ENCODE measurements at regions not wholly inside any gene's neighbourhood (a gene's known extent, or its start where the extent isn't known, plus 50 kb on each side); places are given as distances from the start of the nearest gene placed in this dataset.
"Not testable (repeated sequence)": the region's sequence is repeated elsewhere in the genome, so short reads cannot be mapped to it uniquely, and the experiment has no call there.

DNA sequence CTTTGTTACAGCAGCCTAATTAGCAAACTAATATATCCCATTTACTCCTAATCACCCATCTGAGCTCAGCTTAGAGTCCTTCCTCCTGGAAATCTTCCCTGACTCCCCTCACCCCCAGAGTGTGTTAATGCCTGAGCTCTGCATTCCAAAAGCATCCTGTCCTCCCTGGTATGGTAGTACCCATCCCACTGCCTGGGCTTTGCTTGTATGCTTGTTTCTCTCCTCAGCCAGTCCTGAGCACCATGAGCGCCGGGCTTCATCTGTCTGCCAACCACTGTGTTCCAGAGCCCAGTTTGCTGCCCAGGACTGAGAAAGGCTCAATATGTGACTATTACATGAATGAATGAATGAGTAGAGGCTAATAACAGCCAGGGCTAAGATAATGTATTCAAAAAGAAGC, 272.4 kb downstream of the CDK5RAP2 start:
- TF ChIP-seq, protein P1, sequence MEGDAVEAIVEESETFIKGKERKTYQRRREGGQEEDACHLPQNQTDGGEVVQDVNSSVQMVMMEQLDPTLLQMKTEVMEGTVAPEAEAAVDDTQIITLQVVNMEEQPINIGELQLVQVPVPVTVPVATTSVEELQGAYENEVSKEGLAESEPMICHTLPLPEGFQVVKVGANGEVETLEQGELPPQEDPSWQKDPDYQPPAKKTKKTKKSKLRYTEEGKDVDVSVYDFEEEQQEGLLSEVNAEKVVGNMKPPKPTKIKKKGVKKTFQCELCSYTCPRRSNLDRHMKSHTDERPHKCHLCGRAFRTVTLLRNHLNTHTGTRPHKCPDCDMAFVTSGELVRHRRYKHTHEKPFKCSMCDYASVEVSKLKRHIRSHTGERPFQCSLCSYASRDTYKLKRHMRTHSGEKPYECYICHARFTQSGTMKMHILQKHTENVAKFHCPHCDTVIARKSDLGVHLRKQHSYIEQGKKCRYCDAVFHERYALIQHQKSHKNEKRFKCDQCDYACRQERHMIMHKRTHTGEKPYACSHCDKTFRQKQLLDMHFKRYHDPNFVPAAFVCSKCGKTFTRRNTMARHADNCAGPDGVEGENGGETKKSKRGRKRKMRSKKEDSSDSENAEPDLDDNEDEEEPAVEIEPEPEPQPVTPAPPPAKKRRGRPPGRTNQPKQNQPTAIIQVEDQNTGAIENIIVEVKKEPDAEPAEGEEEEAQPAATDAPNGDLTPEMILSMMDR (IDR thresholded peaks at IDR 0.05) = no peak
- no peak for TF ChIP-seq EP300 (IDR thresholded peaks at IDR 0.05; ENCODE audit: low read depth)
- no peak for TF ChIP-seq POLR2AphosphoS5 (IDR thresholded peaks at IDR 0.05)
- TF ChIP-seq POLR2A (IDR thresholded peaks at IDR 0.05) = no peak
- no peaks in the 10 kb centered on the region for H3K4me1 ChIP-seq
- H3K27ac ChIP-seq = no peak overlapping the region
- in situ Hi-C loops (cut with MboI; ENCODE audit: low pct_ligation_motif_present in 1 of 4, low pct_unique_long_range_greater_than_20kb in 1 of 4, low sequenced_read_pairs in 3 of 4) = no loop called here
- no peaks in the 10 kb centered on the region for H3K9me3 ChIP-seq
- 86% methylated on average over 2 of the region's 2 CpGs; no CpG with 5 or more reads in 1 of the 2 donors for WGBS, 2 donors (ENCODE audit: low coverage in 1 of 2)
- DNase-seq = no peak
- H3K27me3 ChIP-seq = no peaks in the 10 kb centered on the region
- H3K4me3 ChIP-seq = no peak overlapping the region
- intact Hi-C loops (cut with DNase I; ENCODE audit: low total_unique reads) = no loop called here
- H3K36me3 ChIP-seq = no peaks in the 10 kb centered on the region

DNA sequence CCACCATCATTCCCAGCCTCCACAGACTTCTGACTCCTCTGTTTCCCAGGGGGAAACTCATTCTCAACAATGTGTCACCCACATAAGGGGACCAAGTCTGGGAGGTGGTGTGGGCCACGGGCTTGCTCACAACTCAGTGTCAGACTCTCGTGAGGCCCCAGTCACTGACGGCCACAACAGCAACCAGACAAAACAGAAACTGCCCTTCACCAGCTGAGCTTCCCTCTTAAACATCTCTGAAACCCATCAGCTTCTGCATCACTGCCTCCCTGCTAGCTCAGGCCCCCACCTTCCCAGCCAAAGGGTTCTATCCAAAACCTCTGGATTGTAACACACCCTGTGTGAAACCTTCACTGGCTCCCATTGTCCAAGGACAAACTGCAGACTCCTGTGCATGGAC, 273.4 kb downstream of the CDK5RAP2 start:
- no peak for DNase-seq

DNA sequence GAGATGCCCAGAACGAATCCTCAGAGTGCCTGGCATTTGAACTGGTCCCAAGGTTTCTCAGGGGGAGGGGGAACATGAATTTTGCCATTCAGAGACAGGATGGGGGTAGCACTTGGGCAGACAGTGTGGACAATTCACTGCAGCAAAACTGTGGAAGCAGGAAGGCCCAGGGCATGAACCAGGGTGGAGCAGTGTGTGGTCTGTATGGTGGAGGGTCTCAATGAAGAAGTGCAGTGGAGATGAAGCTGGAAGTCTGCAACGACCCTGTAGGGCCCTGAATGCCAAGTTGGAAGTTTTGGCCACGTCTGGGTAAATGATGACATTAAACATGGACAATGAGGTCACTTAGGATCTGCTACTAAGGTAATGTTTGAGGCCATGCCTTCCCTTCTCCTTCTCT, 273.9 kb downstream of the CDK5RAP2 start:
- 36 to 60% methylated on average over 1 to 3 of the region's 3 CpGs for WGBS, 2 donors (ENCODE audit: low coverage in 1 of 2)
- Histone ChIP-seq H3K27ac (no peak overlapping the region), H3K36me3 (no peaks in the 10 kb centered on the region), H3K9me3 (no peaks in the 10 kb centered on the region), H3K27me3 (no peaks in the 10 kb centered on the region), H3K4me3 (no peak overlapping the region), H3K4me1 (no peaks in the 10 kb centered on the region)
- intact Hi-C loops (cut with DNase I; ENCODE audit: low total_unique reads) (no loop called here), in situ Hi-C loops (cut with MboI; ENCODE audit: low pct_ligation_motif_present in 1 of 4, low pct_unique_long_range_greater_than_20kb in 1 of 4, low sequenced_read_pairs in 3 of 4) (no loop called here)
- TF ChIP-seq EP300 (IDR thresholded peaks at IDR 0.05; ENCODE audit: low read depth) = no peak
- TF ChIP-seq, protein P1 (IDR thresholded peaks at IDR 0.05) = no peak
- no peak for TF ChIP-seq POLR2AphosphoS5 (IDR thresholded peaks at IDR 0.05)
- no peak for TF ChIP-seq POLR2A (IDR thresholded peaks at IDR 0.05)
- DNase-seq = no peak

More for the DNA sequence above, 273.4 kb downstream of the CDK5RAP2 start:
- Histone ChIP-seq H3K4me3 (no peak overlapping the region), H3K9me3 (no peaks in the 10 kb centered on the region), H3K27ac (no peak overlapping the region), H3K4me1 (no peaks in the 10 kb centered on the region), H3K27me3 (no peaks in the 10 kb centered on the region), H3K36me3 (no peaks in the 10 kb centered on the region)
- in situ Hi-C loops (cut with MboI; ENCODE audit: low pct_ligation_motif_present in 1 of 4, low pct_unique_long_range_greater_than_20kb in 1 of 4, low sequenced_read_pairs in 3 of 4) (no loop called here), intact Hi-C loops (cut with DNase I; ENCODE audit: low total_unique reads) (no loop called here)
- no peak for TF ChIP-seq POLR2AphosphoS5 (IDR thresholded peaks at IDR 0.05)
- TF ChIP-seq EP300 (IDR thresholded peaks at IDR 0.05; ENCODE audit: low read depth) = no peak
- TF ChIP-seq, protein P1 (IDR thresholded peaks at IDR 0.05) = no peak
- no peak for TF ChIP-seq POLR2A (IDR thresholded peaks at IDR 0.05)
- 65% methylated on average over 3 of the region's 3 CpGs; no CpG with 5 or more reads in 1 of the 2 donors for WGBS, 2 donors (ENCODE audit: low coverage in 1 of 2)

DNA sequence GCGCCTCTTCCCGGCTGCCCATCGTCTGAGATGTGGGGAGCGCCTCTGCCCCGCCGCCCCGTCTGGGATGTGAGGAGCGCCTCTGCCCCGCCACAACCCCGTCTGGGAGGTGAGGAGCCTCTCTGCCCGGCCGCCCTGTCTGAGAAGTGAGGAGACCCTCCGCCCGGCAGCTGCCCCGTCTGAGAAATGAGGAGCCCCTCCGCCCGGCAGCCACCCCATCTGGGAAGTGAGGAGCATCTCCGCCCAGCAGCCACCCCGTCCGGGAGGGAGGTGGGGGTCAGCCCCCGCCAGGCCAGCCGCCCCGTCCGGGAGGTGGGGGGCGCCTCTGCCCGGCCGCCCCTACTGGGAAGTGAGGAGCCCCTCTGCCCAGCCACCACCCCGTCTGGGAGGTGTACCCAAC, 275.1 kb downstream of the CDK5RAP2 start:
- H3K4me1 ChIP-seq; H3K9me3 ChIP-seq; H3K4me3 ChIP-seq; intact Hi-C loops (cut with DNase I; ENCODE audit: low total_unique reads); DNase-seq; H3K27ac ChIP-seq; H3K27me3 ChIP-seq; in situ Hi-C loops (cut with MboI; ENCODE audit: low pct_ligation_motif_present in 1 of 4, low pct_unique_long_range_greater_than_20kb in 1 of 4, low sequenced_read_pairs in 3 of 4); H3K36me3 ChIP-seq: not testable (repeated sequence)
- WGBS, 2 donors (ENCODE audit: low coverage in 1 of 2) = 98% methylated on average over 17 of the region's 28 CpGs; no CpG with 5 or more reads in 1 of the 2 donors

DNA sequence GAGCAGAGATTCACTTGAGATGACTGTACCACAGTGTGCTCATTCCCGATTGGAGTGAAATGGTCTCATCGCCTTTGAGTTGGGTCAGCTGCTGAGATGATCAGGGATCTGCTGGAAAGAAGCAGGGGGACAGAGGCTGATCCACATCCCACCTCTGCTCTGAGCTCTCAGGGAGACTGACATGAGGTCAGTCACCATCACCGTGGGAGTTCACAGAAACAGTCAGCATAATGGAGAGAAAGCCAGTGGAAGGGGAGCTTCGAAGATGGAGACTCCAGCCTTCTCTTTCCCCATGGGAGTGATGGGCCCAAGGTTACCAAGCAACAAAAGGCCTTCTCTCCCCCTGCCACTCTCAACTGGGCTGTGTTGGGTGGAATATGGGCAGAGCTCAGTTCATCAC, 276.4 kb downstream of the CDK5RAP2 start:
- intact Hi-C loops (cut with DNase I; ENCODE audit: low total_unique reads) (no loop called here), in situ Hi-C loops (cut with MboI; ENCODE audit: low pct_ligation_motif_present in 1 of 4, low pct_unique_long_range_greater_than_20kb in 1 of 4, low sequenced_read_pairs in 3 of 4) (no loop called here)
- H3K36me3 ChIP-seq = no peaks in the 10 kb centered on the region
- TF ChIP-seq EP300 (IDR thresholded peaks at IDR 0.05; ENCODE audit: low read depth) = no peak
- TF ChIP-seq POLR2AphosphoS5 (IDR thresholded peaks at IDR 0.05) = no peak
- TF ChIP-seq, protein P1 (IDR thresholded peaks at IDR 0.05) = no peak
- no peak for TF ChIP-seq POLR2A (IDR thresholded peaks at IDR 0.05)
- no peaks in the 10 kb centered on the region for H3K9me3 ChIP-seq
- WGBS, 2 donors (ENCODE audit: low coverage in 1 of 2) = 76% methylated on average over 4 of the region's 4 CpGs; no CpG with 5 or more reads in 1 of the 2 donors
- no peak for DNase-seq
- no peak overlapping the region for H3K4me3 ChIP-seq
- H3K27ac ChIP-seq = no peak overlapping the region
- no peaks in the 10 kb centered on the region for H3K27me3 ChIP-seq
- no peaks in the 10 kb centered on the region for H3K4me1 ChIP-seq
